Neutrophil (primary cell): ENCODE measurements at regions not wholly inside any gene's neighbourhood (a gene's known extent, or its start where the extent isn't known, plus 50 kb on each side); places are given as distances from the start of the nearest gene placed in this dataset.

Experiments used
- H3K27ac ChIP-seq: fragments of 200-600 bp; sonication (generic); 2 replicates; pipeline ENCODE4 v1.5.1; 2016; ENCODE audit warnings: mild to moderate bottlenecking, moderate library complexity
- H3K27me3 ChIP-seq: fragments of 200-600 bp; sonication (generic); 2 replicates; pipeline ENCODE4 v1.6.0; 2016; ENCODE audit warnings: mild to moderate bottlenecking
- H3K36me3 ChIP-seq: fragments of 200-600 bp; sonication (generic); 2 replicates; pipeline ENCODE4 v1.5.1; 2017
- H3K4me1 ChIP-seq, 2 experiments: fragments of 200-600 bp in 1 of 2; sonication (generic) in 1 of 2; 1 replicate in 1 of 2; 2 replicates in 1 of 2; pipeline versions ENCODE4 v1.5.1 to v1.6.1; 2013 to 2016; ENCODE audit warnings: low read depth in 1 of 2, low read length in 1 of 2, mild to moderate bottlenecking in 1 of 2, moderate library complexity in 1 of 2; ENCODE audit not compliant: control insufficient read depth in 1 of 2, insufficient read depth in 1 of 2
- H3K4me3 ChIP-seq, 2 experiments: fragments of 200-600 bp in 1 of 2; sonication (generic) in 1 of 2; 1 replicate in 1 of 2; 2 replicates in 1 of 2; pipeline ENCODE4 v1.5.1; 2013 to 2016; ENCODE audit warnings: low read depth in 1 of 2, low read length in 1 of 2, mild to moderate bottlenecking in 1 of 2, moderate library complexity in 1 of 2
- H3K9me3 ChIP-seq: fragments of 200-600 bp; sonication (generic); 2 replicates; pipeline ENCODE4 v1.5.1; 2016
- TF ChIP-seq, protein P1 (sequence below): fragments of 200-600 bp; sonication (generic); IDR thresholded peaks from 2 replicates; pipeline ENCODE4 v1.5.1; 2016; ENCODE audit warnings: antibody characterized with exemption

DNA sequence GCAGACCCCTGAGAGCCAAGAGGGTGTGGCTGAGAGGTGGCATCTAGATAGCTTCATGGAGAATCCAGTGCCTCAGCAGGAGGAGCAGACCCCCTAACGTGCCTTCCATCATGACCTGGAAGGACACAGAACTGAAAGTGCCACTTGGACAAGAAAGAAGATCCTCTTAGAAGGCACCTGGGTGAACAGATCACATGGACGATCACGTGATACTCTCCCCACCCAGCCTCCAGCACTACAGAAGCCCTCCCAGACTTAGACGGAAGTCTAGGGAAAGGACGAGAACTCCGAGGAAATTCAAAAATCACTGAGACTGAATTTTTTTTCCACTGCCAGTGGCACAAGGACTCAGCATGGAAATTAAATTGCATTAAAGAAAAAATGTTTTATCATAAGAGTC lies 113.4 kb downstream of the MRM1 start:
- peaks cover 29% of the 10 kb centered on the region for H3K27me3 ChIP-seq

DNA sequence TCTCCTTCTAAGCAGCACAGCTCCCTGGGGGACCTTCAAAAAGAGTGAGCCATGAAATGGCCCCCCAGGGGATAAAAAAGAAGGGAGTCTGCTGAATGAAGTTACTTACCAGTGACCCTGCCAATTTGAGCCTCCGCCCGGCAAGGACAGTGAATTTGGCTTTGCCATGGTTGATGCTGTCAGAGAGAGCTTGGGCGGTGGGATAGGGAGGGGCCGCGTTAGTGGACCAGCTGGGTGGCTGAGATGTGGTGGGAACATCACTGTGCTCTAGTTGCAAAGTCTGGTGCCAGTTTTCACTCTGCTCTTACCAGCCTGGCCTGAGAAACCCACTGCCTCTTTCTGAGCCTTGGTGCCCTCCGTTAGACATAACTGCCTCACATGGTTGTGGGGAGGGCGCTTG lies 114.6 kb downstream of the MRM1 start:
- H3K4me3 ChIP-seq: no peak overlapping the region
- H3K27me3 ChIP-seq: peaks cover 39% of the 10 kb centered on the region
- no peaks in the 10 kb centered on the region for H3K4me1 ChIP-seq
- no peaks in the 10 kb centered on the region for H3K9me3 ChIP-seq
- H3K36me3 ChIP-seq: no peaks in the 10 kb centered on the region
- H3K27ac ChIP-seq: no peak overlapping the region
- TF ChIP-seq, protein P1, sequence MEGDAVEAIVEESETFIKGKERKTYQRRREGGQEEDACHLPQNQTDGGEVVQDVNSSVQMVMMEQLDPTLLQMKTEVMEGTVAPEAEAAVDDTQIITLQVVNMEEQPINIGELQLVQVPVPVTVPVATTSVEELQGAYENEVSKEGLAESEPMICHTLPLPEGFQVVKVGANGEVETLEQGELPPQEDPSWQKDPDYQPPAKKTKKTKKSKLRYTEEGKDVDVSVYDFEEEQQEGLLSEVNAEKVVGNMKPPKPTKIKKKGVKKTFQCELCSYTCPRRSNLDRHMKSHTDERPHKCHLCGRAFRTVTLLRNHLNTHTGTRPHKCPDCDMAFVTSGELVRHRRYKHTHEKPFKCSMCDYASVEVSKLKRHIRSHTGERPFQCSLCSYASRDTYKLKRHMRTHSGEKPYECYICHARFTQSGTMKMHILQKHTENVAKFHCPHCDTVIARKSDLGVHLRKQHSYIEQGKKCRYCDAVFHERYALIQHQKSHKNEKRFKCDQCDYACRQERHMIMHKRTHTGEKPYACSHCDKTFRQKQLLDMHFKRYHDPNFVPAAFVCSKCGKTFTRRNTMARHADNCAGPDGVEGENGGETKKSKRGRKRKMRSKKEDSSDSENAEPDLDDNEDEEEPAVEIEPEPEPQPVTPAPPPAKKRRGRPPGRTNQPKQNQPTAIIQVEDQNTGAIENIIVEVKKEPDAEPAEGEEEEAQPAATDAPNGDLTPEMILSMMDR: no peak

More for the DNA sequence above, 113.4 kb downstream of the MRM1 start:
- no peaks in the 10 kb centered on the region for H3K36me3 ChIP-seq
- H3K27ac ChIP-seq: no peak overlapping the region
- no peaks in the 10 kb centered on the region for H3K4me1 ChIP-seq
- no peaks in the 10 kb centered on the region for H3K9me3 ChIP-seq
- H3K4me3 ChIP-seq: no peak overlapping the region
- TF ChIP-seq, protein P1: no peak

GRCh38 chr17:36717088-36717487 lies 115.7 kb downstream of the MRM1 start:
- no peaks in the 10 kb centered on the region for H3K9me3 ChIP-seq
- no peak overlapping the region for H3K27ac ChIP-seq
- no peaks in the 10 kb centered on the region for H3K36me3 ChIP-seq
- TF ChIP-seq, protein P1: no peak
- peaks cover 0 to under 1% of the 10 kb centered on the region in 2 experiments for H3K4me1 ChIP-seq
- H3K4me3 ChIP-seq: no peak overlapping the region
- H3K27me3 ChIP-seq: peaks cover 44% of the 10 kb centered on the region

DNA sequence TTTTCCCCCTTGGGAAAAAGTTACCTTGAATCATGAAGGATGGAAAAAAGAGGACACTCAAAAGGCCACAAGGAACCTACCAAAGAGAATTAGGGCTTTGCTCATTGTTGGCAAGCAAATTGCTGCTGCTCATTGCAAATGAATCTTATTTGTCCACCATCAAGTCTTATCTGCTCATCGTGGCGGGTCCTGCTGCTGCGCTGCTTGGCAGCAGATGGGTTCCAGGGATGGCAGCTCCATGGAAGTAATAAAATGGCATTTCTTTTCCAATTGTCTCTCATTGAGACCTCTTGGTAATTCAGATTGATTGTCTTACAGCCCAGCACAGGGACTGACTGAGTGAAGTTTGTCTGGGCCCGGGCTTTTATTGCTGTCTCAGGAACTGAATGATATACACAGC lies 118.7 kb downstream of the MRM1 start:
- no peak overlapping the region for H3K4me3 ChIP-seq
- peaks cover 4 to 8% of the 10 kb centered on the region in 2 experiments for H3K4me1 ChIP-seq
- H3K36me3 ChIP-seq: no peaks in the 10 kb centered on the region
- peaks cover 53% of the 10 kb centered on the region for H3K27me3 ChIP-seq
- H3K9me3 ChIP-seq: no peaks in the 10 kb centered on the region
- TF ChIP-seq, protein P1: no peak
- H3K27ac ChIP-seq: no peak overlapping the region

GRCh38 chr17:36721560-36722120 lies 120.3 kb downstream of the MRM1 start:
- TF ChIP-seq, protein P1: no peak
- Histone ChIP-seq H3K9me3 (no peaks in the 10 kb centered on the region), H3K36me3 (no peaks in the 10 kb centered on the region), H3K27ac (no peak overlapping the region), H3K4me1 (peaks cover 4 to 8% of the 10 kb centered on the region in 2 experiments), H3K4me3 (peak overlapping the region in 1 of 2 experiments; percentile 28), H3K27me3 (peaks cover 68% of the 10 kb centered on the region)
